Left lung (tissue), 4 donors: ENCODE measurements at regions not wholly inside any gene's neighbourhood (a gene's known extent, or its start where the extent isn't known, plus 50 kb on each side); places are given as distances from the start of the nearest gene placed in this dataset.
"Not testable (repeated sequence)": the region's sequence is repeated elsewhere in the genome, so short reads cannot be mapped to it uniquely, and the experiment has no call there.

Experiments
- ATAC-seq: fragments of 200-7000 bp; cut with Tn5 transposase; one replicate; pipeline ENCODE4 v1.9.1; 2020; ENCODE audit warnings: moderate library complexity
- DNase-seq, 4 donors: peaks; one replicate each; pipeline ENCODE4 v3.0.0-alpha.2; 2013 to 2020
- H3K27ac ChIP-seq, 2 donors: fragments of 200-600 bp; sonication (generic) in 1 of 2; one replicate each; pipeline versions ENCODE4 v1.5.0 to v1.8.0; 2020 to 2021
- H3K27me3 ChIP-seq, 2 donors: fragments of 200-600 bp; sonication (generic) in 1 of 2; one replicate each; pipeline versions ENCODE4 v1.5.0 to v1.8.0; 2020 to 2021
- H3K36me3 ChIP-seq, 2 donors: fragments of 200-600 bp; sonication (generic) in 1 of 2; one replicate each; pipeline versions ENCODE4 v1.5.0 to v1.8.0; 2020 to 2021
- H3K4me1 ChIP-seq, 2 donors: fragments of 200-600 bp; one replicate each; pipeline ENCODE4 v1.8.0; 2021
- H3K4me3 ChIP-seq, 2 donors: fragments of 200-600 bp; sonication (generic) in 1 of 2; one replicate each; pipeline versions ENCODE4 v1.5.0 to v1.8.0; 2020 to 2021; ENCODE audit warnings: mild to moderate bottlenecking in 1 of 2
- H3K9me3 ChIP-seq, 2 donors: fragments of 200-600 bp; sonication (generic) in 1 of 2; one replicate each; pipeline versions ENCODE4 v1.5.0 to v1.8.0; 2020 to 2021
- intact Hi-C, 2 donors: fragments of 100-400 bp; cut with DNase I; formaldehyde crosslinking; loops; one replicate each; pipeline versions ENCODE4 v1.11.2 to v1.14.2; 2022
- TF ChIP-seq, protein P1 (sequence below), 2 donors: fragments of 200-600 bp; sonication (generic) in 1 of 2; IDR thresholded peaks; one replicate each; pipeline versions ENCODE4 v1.5.0 to v1.8.0; 2021; ENCODE audit warnings: antibody characterized with exemption in 2 of 2
- donor health status: DM: no; HTN: yes; CAD: no.
- donor health status: DM: no; HTN: no; CAD: no.

- Histone ChIP-seq H3K4me3 (no peak overlapping the region), H3K27me3 (no peaks in the 10 kb centered on the region), H3K36me3 (no peaks in the 10 kb centered on the region), H3K9me3 (no peaks in the 10 kb centered on the region), H3K4me1 (peaks cover 0 to 19% of the 10 kb centered on the region in 2 donors), H3K27ac (peak overlapping the region in 1 of 2 donors; percentile 77)
- DNase-seq (peak in 1 of 4 donors; percentile 58), ATAC-seq (no peak)
- intact Hi-C loops, result loop anchor here in 1 of 2 donors (5.0 kb wide), 1 partner anchor 542 kb away; no protein-coding TSS in a partner anchor
- TF ChIP-seq, protein P1, sequence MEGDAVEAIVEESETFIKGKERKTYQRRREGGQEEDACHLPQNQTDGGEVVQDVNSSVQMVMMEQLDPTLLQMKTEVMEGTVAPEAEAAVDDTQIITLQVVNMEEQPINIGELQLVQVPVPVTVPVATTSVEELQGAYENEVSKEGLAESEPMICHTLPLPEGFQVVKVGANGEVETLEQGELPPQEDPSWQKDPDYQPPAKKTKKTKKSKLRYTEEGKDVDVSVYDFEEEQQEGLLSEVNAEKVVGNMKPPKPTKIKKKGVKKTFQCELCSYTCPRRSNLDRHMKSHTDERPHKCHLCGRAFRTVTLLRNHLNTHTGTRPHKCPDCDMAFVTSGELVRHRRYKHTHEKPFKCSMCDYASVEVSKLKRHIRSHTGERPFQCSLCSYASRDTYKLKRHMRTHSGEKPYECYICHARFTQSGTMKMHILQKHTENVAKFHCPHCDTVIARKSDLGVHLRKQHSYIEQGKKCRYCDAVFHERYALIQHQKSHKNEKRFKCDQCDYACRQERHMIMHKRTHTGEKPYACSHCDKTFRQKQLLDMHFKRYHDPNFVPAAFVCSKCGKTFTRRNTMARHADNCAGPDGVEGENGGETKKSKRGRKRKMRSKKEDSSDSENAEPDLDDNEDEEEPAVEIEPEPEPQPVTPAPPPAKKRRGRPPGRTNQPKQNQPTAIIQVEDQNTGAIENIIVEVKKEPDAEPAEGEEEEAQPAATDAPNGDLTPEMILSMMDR (IDR thresholded peaks at IDR 0.05), result no peak
These were observed 79.9 kb upstream of the EGFL6 start for GRCh38 chrX:13489454-13489853.

DNA sequence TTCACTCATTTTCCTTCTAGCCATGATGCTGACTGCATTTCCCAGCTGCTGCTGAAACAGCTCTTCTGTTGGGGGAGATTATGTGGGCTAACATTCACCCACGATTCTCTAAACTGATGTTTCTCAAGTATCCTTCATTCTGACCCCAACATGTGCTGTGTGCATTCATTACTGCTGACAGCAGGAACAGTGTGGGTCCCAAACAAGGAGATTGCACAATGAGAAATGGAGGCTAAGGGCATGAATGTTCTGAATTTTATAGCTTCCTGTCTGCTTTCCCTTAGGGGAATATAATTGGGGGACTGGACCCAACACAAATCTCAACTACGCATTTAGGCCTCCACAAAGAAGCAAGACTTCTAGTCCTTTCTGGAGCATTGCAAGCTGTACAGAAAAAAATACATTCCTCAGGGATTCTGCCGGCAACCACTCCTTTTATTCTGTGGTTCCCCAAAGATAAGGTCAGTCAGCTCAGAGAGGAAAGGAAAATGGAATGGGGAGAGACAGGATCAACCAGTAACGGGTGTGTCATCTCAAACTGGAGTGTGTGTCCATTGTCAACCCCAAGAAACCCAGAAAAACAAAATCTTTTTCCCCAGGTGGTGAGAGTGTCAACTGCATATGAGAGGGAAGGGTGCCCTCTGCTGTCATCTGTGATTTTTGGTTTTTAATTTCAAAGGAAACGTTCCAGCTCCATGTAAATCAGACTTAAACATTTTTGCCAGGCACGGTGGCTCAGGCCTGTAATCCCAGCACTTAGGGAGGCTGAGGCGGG, 81.5 kb upstream of the EGFL6 start:
- intact Hi-C loops, result loop anchor here in 1 of 2 donors (5.0 kb wide), 1 partner anchor 541 kb away; no protein-coding TSS in a partner anchor
- peak in 2 of 4 donors; percentile 56 to 73 for DNase-seq
- H3K4me3 ChIP-seq, result no peak overlapping the region
- no peaks in the 10 kb centered on the region for H3K9me3 ChIP-seq
- H3K27ac ChIP-seq, result peak overlapping the region; percentile 76 to 77
- no peaks in the 10 kb centered on the region for H3K36me3 ChIP-seq
- TF ChIP-seq, protein P1 (IDR thresholded peaks at IDR 0.05), result peak; percentile 30 to 55
- H3K4me1 ChIP-seq, result peaks cover 0 to 19% of the 10 kb centered on the region in 2 donors
- no peaks in the 10 kb centered on the region for H3K27me3 ChIP-seq
- ATAC-seq, result peak; percentile 87

- DNase-seq (no peak), ATAC-seq (peak; percentile 36)
- Histone ChIP-seq H3K27me3 (no peaks in the 10 kb centered on the region), H3K4me3 (no peak overlapping the region), H3K9me3 (no peaks in the 10 kb centered on the region), H3K27ac (no peak overlapping the region), H3K4me1 (peaks cover 0 to 19% of the 10 kb centered on the region in 2 donors), H3K36me3 (no peaks in the 10 kb centered on the region)
- intact Hi-C loops, result loop anchor here in 1 of 2 donors (5.0 kb wide), 1 partner anchor 538 kb away; no protein-coding TSS in a partner anchor
- TF ChIP-seq, protein P1 (IDR thresholded peaks at IDR 0.05), result no peak
These were observed 84.2 kb upstream of the EGFL6 start for GRCh38 chrX:13485167-13485566.

- Histone ChIP-seq H3K27ac (no peak overlapping the region), H3K4me3 (no peak overlapping the region), H3K36me3 (no peaks in the 10 kb centered on the region), H3K4me1 (peaks cover 0 to 18% of the 10 kb centered on the region in 2 donors), H3K9me3 (no peaks in the 10 kb centered on the region), H3K27me3 (no peaks in the 10 kb centered on the region)
- TF ChIP-seq, protein P1 (IDR thresholded peaks at IDR 0.05), result no peak
- DNase-seq, result no peak
- no peak for ATAC-seq
- intact Hi-C loops, result no loop called here
These were observed 85.6 kb upstream of the EGFL6 start for GRCh38 chrX:13483773-13484172.

DNA sequence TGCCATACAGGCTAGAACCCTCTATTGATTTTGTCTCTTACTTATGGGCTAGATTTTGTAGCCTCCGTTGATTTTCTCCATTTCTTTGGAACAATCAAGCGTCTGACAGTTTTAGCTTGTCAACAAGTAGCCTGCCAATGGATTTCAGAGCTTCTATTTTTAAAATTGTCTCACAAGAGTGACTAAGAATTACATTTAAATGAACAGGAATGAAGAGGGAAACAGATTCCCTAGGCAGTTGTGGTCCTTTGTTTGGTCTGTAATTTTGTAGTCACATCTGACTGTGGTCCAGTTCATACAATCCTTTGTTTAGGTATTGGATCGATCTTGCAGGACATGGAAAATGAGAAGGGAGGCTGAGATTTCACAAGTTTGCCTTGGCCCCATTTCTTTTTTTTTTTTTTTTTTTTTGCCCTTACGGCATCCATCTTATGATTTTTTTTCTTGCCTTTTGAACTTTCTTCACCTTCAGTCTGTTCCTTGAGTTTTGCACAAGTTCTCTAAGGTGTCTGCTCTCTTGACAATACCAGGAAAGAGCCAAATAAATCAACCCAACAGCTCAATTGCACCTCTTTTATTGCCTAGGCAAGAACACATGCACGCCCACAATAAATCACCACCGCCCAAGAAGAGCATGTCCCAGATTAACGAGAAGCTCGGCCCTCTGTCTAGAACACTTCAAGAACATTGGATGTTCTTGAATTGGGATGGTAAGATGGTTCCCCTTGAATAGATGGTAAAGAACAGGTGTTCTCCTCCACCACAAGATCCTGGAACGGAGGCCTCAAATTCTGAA, 86.5 kb upstream of the EGFL6 start:
- Histone ChIP-seq H3K4me3 (no peak overlapping the region), H3K36me3 (no peaks in the 10 kb centered on the region), H3K27me3 (no peaks in the 10 kb centered on the region), H3K4me1 (peaks cover 0 to 9% of the 10 kb centered on the region in 2 donors), H3K9me3 (no peaks in the 10 kb centered on the region), H3K27ac (no peak overlapping the region)
- no peak for ATAC-seq
- no peak for DNase-seq
- intact Hi-C loops, result no loop called here
- TF ChIP-seq, protein P1 (IDR thresholded peaks at IDR 0.05), result no peak

- intact Hi-C loops, ATAC-seq, H3K9me3 ChIP-seq, H3K27me3 ChIP-seq, H3K4me3 ChIP-seq, H3K36me3 ChIP-seq, H3K27ac ChIP-seq, DNase-seq, H3K4me1 ChIP-seq: not testable (repeated sequence)
These were observed 88.6 kb upstream of the EGFL6 start for GRCh38 chrX:13480780-13481179.
